ENCODE measurements at regions not wholly inside any gene's neighbourhood (a gene's known extent, or its start where the extent isn't known, plus 50 kb on each side); places are given as distances from the start of the nearest gene placed in this dataset.

DNA sequence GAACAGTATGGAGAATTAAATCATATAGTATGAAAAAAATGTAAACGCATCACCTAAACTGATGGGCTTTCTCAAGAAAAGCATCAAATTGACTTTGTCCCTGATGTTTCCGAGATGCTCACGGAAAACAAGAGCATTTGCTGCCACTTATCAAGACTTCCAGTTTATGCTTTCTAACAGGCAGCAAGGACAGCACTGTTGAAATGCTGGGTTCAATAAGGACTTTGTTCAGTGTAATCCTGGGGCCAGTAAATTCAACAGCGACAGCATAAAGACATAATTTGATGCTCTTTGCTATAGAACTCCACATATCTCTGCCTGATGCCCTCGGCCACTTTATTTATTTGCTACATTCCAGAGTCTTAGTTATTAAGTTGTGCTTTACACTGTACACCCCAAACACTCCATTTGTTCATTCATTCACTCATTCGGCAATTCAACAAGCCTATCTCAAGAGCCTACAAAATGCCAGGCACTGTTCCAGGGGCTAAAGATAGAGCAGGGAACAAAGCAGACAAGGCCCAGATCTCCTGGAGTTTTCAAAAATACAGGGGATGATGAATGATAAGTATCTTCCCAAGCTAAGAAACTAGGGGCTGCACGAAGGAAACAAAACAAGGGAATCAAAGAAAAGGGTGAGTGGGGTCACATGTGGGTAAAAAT, 294.6 kb downstream of the ZNF608 start:
- no peaks in the 10 kb centered on the region for H3K36me3 ChIP-seq
- no peaks in the 10 kb centered on the region for H3K4me1 ChIP-seq
- H3K27ac ChIP-seq: no peak overlapping the region
- H3K9me3 ChIP-seq (replicated peaks): no peaks in the 10 kb centered on the region
- DNase-seq: no peak
- H3K27me3 ChIP-seq: no peaks in the 10 kb centered on the region
- no peak overlapping the region for H3K4me3 ChIP-seq

GRCh38 chr5:124446120-124446519, 300.3 kb downstream of the ZNF608 start:
- H3K27me3 ChIP-seq: no peaks in the 10 kb centered on the region
- no peak for DNase-seq
- no peak overlapping the region for H3K27ac ChIP-seq
- no peaks in the 10 kb centered on the region for H3K4me1 ChIP-seq
- H3K9me3 ChIP-seq (replicated peaks): no peaks in the 10 kb centered on the region
- H3K36me3 ChIP-seq: no peaks in the 10 kb centered on the region
- no peak overlapping the region for H3K4me3 ChIP-seq

DNA sequence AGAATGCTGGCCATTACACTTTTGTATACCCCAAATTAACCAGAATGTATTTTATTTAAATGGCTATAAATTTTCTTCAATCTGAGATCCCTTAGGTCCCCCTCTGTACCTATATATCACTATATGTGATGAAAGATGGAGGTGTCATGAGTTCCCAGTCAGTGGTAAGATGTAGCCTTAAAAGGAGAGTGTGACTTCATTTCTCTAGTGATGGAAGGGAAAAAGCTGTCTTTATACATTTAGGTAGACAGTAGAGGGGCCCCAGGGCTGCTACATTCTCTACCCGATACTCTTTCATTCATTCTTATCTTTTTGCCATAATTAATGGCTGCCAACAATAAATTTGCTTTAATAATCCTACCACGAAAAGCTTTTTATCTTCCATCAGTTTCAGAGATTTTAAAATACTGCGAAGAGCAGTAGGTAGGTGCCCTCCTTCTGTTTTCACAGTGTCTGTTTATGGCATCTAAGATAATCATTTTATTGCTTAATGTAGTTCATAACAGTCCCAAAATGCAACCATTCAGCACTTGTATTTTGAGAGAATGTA, 301.3 kb downstream of the ZNF608 start:
- no peak for DNase-seq

DNA sequence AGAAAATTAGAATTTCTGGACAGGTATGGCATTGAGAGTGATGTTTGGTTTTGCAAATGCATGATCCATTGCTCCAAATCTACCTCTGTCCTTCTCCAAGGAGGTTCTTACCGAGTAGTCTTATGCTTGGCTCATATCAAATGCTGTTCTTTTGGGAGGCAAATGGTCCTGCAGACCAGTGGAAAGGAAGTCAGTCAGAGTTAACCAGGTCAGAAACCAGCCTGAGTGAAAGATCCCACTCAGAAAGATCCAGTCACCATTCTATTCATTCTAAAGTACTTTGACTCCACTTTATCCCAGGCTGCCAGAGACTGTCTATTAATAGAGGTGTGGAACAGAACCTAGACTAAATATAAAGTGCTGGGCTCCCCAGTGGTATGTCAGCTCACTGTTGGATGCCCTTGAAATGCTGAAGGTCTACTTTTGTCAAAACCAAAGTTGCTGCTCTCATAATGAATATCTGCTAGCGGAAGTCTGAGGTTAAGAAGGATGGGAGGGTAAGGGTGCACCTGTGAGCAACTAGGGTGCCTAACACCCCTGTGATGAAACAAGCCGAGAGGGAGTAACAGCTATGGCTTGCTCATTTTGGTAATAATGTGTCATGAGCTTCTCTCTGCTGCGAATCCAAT, 302.2 kb downstream of the ZNF608 start:
- H3K9me3 ChIP-seq (replicated peaks): no peaks in the 10 kb centered on the region
- peaks cover under 1% of the 10 kb centered on the region; the same call in 1 of the 2 replicates for H3K4me1 ChIP-seq
- DNase-seq: no peak
- H3K27me3 ChIP-seq: no peaks in the 10 kb centered on the region
- H3K4me3 ChIP-seq: no peak overlapping the region
- no peaks in the 10 kb centered on the region for H3K36me3 ChIP-seq
- no peak overlapping the region for H3K27ac ChIP-seq

More for the DNA sequence above, 301.3 kb downstream of the ZNF608 start:
- Histone ChIP-seq H3K9me3 (replicated peaks) (no peaks in the 10 kb centered on the region), H3K36me3 (no peaks in the 10 kb centered on the region), H3K4me1 (no peaks in the 10 kb centered on the region), H3K27ac (no peak overlapping the region), H3K27me3 (no peaks in the 10 kb centered on the region), H3K4me3 (no peak overlapping the region)

GRCh38 chr5:124440471-124440870, 306.0 kb downstream of the ZNF608 start:
- Histone ChIP-seq H3K4me1 (peaks cover 14% of the 10 kb centered on the region), H3K27me3 (no peaks in the 10 kb centered on the region), H3K4me3 (no peak overlapping the region), H3K36me3 (no peaks in the 10 kb centered on the region), H3K9me3 (replicated peaks) (no peaks in the 10 kb centered on the region), H3K27ac (no peak overlapping the region)
- DNase-seq: no peak

DNA sequence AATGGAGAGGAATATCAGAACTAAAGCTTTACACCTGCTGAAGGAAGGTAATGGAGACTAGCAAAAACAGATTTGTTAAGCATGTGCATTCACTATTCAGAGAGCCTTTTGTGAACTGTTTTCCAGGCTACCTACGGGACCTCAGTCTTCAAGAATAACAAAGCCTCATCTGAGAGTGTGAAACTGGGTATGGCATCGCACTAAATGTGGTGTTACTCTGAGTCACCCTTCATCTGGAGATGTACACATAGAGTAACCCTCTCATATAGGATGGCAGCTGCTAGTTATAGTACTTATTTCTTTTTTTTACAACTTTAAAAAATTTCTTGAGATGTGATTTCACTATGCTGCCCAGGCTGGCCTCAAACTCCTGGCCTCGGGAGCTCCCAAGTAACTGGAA, 306.8 kb downstream of the ZNF608 start:
- DNase-seq: no peak
- Histone ChIP-seq H3K4me1 (peaks cover 14% of the 10 kb centered on the region), H3K4me3 (no peak overlapping the region), H3K36me3 (no peaks in the 10 kb centered on the region), H3K9me3 (replicated peaks) (no peaks in the 10 kb centered on the region), H3K27ac (no peak overlapping the region), H3K27me3 (no peaks in the 10 kb centered on the region)

DNA sequence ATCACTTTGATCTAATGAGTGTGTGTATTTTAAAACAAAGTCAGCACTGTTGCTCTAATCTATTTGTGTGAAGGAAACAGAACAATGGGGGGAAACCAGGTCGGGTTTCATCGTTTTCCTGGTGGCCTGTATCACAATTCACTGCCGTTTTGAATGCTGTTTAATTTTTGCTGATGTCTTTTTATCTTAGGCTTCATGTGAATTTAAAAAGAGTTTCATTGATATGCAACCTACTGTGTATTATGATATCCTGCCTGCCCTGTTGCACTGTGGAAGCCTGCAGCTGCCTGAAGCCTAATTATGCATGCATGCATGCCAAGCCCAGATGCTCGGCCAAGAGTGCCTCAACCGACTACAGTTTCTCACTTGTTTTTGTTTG, 307.5 kb downstream of the ZNF608 start:
- peaks cover 14% of the 10 kb centered on the region for H3K4me1 ChIP-seq
- H3K36me3 ChIP-seq: no peaks in the 10 kb centered on the region
- H3K4me3 ChIP-seq: peak overlapping the region; percentile 4; the same call in 1 of the 2 replicates
- peak; percentile 45 to 52 for DNase-seq
- peak overlapping the region; percentile 10; the same call in 1 of the 2 replicates for H3K27ac ChIP-seq
- no peaks in the 10 kb centered on the region for H3K27me3 ChIP-seq
- no peaks in the 10 kb centered on the region for H3K9me3 ChIP-seq (replicated peaks)

GRCh38 chr5:124438026-124438902, 308.2 kb downstream of the ZNF608 start:
- Histone ChIP-seq H3K36me3 (no peaks in the 10 kb centered on the region), H3K9me3 (replicated peaks) (no peaks in the 10 kb centered on the region), H3K27ac (peak overlapping the region; percentile 10; the same call in 1 of the 2 replicates), H3K4me1 (peaks cover 14% of the 10 kb centered on the region), H3K27me3 (no peaks in the 10 kb centered on the region), H3K4me3 (peak overlapping the region; percentile 4; the same call in 1 of the 2 replicates)
- peak in 1 of 2 experiments; percentile 13 for DNase-seq

DNA sequence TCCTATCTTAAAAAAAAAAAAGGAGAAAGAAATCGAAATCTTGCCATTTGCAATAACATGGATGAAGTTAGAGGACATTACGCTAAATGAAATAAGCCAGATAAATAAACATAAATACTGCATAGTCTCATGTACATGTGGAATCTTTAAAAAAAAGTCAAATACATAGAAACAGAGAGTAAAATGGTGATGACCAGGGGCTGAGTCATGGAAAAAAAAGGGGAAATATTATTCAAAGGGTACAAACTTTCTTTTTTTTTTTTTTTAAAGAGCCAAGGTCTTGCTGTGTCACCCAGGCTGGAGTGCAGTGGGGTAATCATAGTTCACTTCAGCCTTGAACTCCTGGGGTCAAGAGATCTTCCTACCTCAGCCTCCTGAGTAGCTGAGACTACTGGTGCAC, 310.1 kb downstream of the ZNF608 start:
- Histone ChIP-seq H3K36me3 (no peaks in the 10 kb centered on the region), H3K27me3 (no peaks in the 10 kb centered on the region), H3K9me3 (replicated peaks) (no peaks in the 10 kb centered on the region), H3K4me1 (peaks cover 14% of the 10 kb centered on the region), H3K27ac (no peak overlapping the region), H3K4me3 (no peak overlapping the region)
- DNase-seq: no peak

DNA sequence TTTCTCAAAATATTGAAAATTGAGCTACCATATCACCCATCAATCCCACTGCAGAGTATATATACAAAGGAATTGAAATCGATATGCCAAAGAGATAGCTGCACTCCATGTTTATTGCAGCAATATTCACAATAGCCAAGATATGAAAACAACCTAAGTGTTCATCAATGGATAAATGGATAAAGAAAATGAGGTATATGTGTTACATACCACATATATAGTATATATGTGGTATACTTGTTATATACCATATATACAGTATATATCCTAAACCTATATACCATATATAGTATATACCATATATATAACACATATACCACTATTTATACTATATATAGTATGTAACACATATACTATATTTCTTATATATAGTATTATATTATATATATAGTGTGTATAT, 313.3 kb downstream of the ZNF608 start:
- Histone ChIP-seq H3K4me3 (no peak overlapping the region), H3K36me3 (0 out of 2 replicates have a peak, but pooled peaks cover 2% of the 10 kb centered on the region), H3K4me1 (0 out of 2 replicates have a peak, but pooled peaks cover 3% of the 10 kb centered on the region), H3K9me3 (replicated peaks) (no peaks in the 10 kb centered on the region), H3K27me3 (no peaks in the 10 kb centered on the region), H3K27ac (no peak overlapping the region)
- DNase-seq: no peak

DNA sequence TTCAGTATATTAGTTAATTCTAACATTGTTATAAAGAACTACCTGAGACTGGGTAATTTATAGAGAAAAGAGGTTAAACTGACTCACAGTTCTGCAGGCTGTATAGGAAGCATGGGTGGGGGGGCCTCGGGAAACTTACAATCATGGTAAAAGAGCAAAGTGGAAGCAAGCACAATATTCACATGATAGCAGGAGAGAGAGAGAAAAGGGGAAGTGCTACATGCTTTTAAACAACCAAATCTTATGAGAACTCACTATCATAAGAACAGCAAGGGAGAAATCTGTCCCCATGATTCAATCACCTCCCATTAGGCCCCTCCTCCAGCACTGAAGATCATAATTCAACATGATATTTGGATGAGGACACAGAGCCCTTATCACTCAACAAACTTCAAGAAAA, 324.9 kb downstream of the ZNF608 start:
- Histone ChIP-seq H3K9me3 (replicated peaks) (no peaks in the 10 kb centered on the region), H3K27me3 (no peaks in the 10 kb centered on the region), H3K4me3 (no peak overlapping the region), H3K36me3 (no peaks in the 10 kb centered on the region), H3K27ac (no peak overlapping the region), H3K4me1 (no peaks in the 10 kb centered on the region)
- DNase-seq: no peak

- Histone ChIP-seq H3K4me1 (no peaks in the 10 kb centered on the region), H3K27me3 (no peaks in the 10 kb centered on the region), H3K9me3 (replicated peaks) (no peaks in the 10 kb centered on the region), H3K4me3 (no peak overlapping the region), H3K36me3 (no peaks in the 10 kb centered on the region), H3K27ac (no peak overlapping the region)
- DNase-seq: no peak
These were observed 325.5 kb downstream of the ZNF608 start for GRCh38 chr5:124420952-124421351.

DNA sequence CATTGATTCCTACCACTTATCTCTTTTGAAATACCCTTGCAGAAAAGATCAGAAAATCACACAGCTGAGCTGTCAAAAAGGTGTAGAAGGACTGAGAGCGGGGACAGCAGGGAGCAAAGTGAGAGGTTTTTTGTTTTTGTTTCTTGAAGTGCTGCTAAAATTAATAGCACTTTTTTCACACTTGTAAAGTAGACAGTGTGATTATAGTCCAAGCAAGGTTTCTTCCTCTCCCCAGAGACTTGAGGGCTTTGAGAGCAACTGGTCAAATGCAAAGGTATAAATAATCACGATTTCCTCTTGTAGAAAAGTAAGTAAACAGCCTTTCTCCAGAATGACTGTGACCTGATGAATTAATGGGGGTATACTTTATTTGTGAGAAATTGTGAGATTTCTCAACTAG, 326.9 kb downstream of the ZNF608 start:
- no peak for DNase-seq
- H3K27ac ChIP-seq: no peak overlapping the region
- H3K9me3 ChIP-seq (replicated peaks): no peaks in the 10 kb centered on the region
- H3K4me1 ChIP-seq: no peaks in the 10 kb centered on the region
- no peaks in the 10 kb centered on the region for H3K27me3 ChIP-seq
- H3K36me3 ChIP-seq: no peaks in the 10 kb centered on the region
- no peak overlapping the region for H3K4me3 ChIP-seq

DNA sequence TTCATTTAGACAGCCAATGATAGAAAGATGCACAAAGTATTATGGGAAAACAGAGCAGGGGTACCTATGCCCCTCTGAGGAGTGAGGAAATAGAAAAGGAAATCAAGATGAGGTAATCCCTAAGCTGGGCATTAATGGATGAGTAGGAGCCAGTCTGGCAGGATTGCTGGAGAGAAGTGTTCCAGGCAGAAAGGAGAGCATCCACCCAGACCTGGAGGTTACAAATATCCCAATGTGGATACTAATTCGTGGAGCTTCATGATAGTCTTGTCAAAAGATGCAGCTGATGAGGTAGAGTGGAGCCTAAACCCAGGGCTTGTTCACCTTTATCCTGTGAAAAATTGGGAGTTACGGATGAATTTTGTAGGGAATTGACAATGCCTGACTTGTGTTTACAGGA, 328.0 kb downstream of the ZNF608 start:
- H3K4me3 ChIP-seq: no peak overlapping the region
- H3K27ac ChIP-seq: no peak overlapping the region
- no peaks in the 10 kb centered on the region for H3K27me3 ChIP-seq
- no peaks in the 10 kb centered on the region for H3K9me3 ChIP-seq (replicated peaks)
- H3K36me3 ChIP-seq: no peaks in the 10 kb centered on the region
- DNase-seq: no peak
- no peaks in the 10 kb centered on the region for H3K4me1 ChIP-seq

DNA sequence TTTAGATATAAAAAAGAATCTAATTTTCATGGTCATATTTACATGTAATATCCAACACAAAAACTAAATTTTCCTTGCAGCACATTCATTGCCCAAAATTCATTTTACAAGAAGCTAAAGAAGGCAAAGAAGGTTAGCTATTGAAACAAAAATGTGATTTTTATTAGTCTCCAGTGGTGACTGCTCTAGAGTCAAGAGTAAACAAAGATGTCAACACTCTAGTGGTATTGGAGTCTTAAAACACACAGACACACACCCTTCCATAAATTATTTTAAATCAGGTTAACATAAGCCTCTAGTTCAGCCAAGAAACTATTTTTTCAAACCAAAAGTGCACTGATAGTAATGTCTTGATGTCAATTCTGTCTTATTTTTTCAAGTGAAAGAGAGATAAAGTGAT, 329.2 kb downstream of the ZNF608 start:
- H3K36me3 ChIP-seq: no peaks in the 10 kb centered on the region

More for the DNA sequence above, 329.2 kb downstream of the ZNF608 start:
- Histone ChIP-seq H3K9me3 (replicated peaks) (no peaks in the 10 kb centered on the region), H3K27me3 (no peaks in the 10 kb centered on the region), H3K27ac (no peak overlapping the region), H3K4me3 (no peak overlapping the region), H3K4me1 (no peaks in the 10 kb centered on the region)
- no peak for DNase-seq

All from SJCRH30 (cell line).